ENCODE measurements at regions not wholly inside any gene's neighbourhood (a gene's known extent, or its start where the extent isn't known, plus 50 kb on each side); places are given as distances from the start of the nearest gene placed in this dataset.

GRCh38 chr20:22700367-22700766, 116.0 kb upstream of the FOXA2 start:
- H3K23ac ChIP-seq (ENCODE audit: insufficient read length, low read depth, low read length) = no peak overlapping the region
- H3K56ac ChIP-seq (ENCODE audit: insufficient read length, low read depth, low read length) = no peak overlapping the region
- DNase-seq = no peak
- no peaks in the 10 kb centered on the region for H3K27me3 ChIP-seq (ENCODE audit: insufficient read depth, low read length)
- no peaks in the 10 kb centered on the region for H4K20me1 ChIP-seq (ENCODE audit: control insufficient read depth, insufficient read depth, insufficient read length)
- Mint-ChIP-seq H3K9me3 (peaks cover 4 to 7% of the 10 kb centered on the region in 2 experiments; a peak in 3 of 5 replicates), H3K27ac (no peak overlapping the region; a peak in 1 of 7 replicates), H3K36me3 (ENCODE audit: insufficient read depth in 1 of 3, low read depth in 3 of 3) (0 out of 7 replicates have a peak, but pooled peaks cover 0 to 2% (median 0%) of the 10 kb centered on the region in 3 experiments), H3K27me3 (ENCODE audit: low read depth) (peaks cover 14% of the 10 kb centered on the region), H3K4me3 (no peak overlapping the region), H3K4me1 (no peaks in the 10 kb centered on the region)
- no peak overlapping the region for H4K5ac ChIP-seq (ENCODE audit: insufficient read length, low read depth, low read length)
- H4K8ac ChIP-seq (replicated peaks; ENCODE audit: insufficient read length, low read depth, low read length) = no peak overlapping the region
- TF ChIP-seq CTCF (conservative IDR thresholded peaks at IDR 0.05) = no peak
- H3K9me3 ChIP-seq (ENCODE audit: control insufficient read depth, low read depth, low read length) = no peaks in the 10 kb centered on the region
- H3K23me2 ChIP-seq (ENCODE audit: insufficient read length, low read depth, low read length, poor library complexity, severe bottlenecking) = no peaks in the 10 kb centered on the region
- H3K9ac ChIP-seq (ENCODE audit: extremely low read depth, insufficient read length, low read length) = no peak overlapping the region
- no peaks in the 10 kb centered on the region for H3K79me2 ChIP-seq (ENCODE audit: insufficient read depth, low read length)
- no peak overlapping the region for H2BK15ac ChIP-seq (ENCODE audit: low read depth, low read length)
- no peak overlapping the region for H2BK5ac ChIP-seq (ENCODE audit: insufficient read length, low read length)
- H2BK12ac ChIP-seq (ENCODE audit: insufficient read length, low read depth, low read length) = no peak overlapping the region
- no peak overlapping the region for H3T11ph ChIP-seq (ENCODE audit: low read length)
- H3K14ac ChIP-seq (ENCODE audit: insufficient read depth, low read length) = no peak overlapping the region
- no peak overlapping the region for H2AFZ ChIP-seq (ENCODE audit: low read length)
- H3K4me2 ChIP-seq (ENCODE audit: insufficient read depth, insufficient read length, low read length) = no peak overlapping the region
- no CpG with 5 or more reads among the region's 1 CpG for WGBS (ENCODE audit: extremely low coverage, insufficient read length, low lambda C conversion rate)
- no peaks in the 10 kb centered on the region for H3K79me1 ChIP-seq (ENCODE audit: insufficient read depth, low read depth, low read length, poor library complexity, severe bottlenecking)
- no peak overlapping the region for H3K27ac ChIP-seq (ENCODE audit: insufficient read length, low read depth, low read length)
- no peak overlapping the region for H3K18ac ChIP-seq (ENCODE audit: insufficient read length, low read depth, low read length)
- no peak overlapping the region for H2AK5ac ChIP-seq (ENCODE audit: insufficient read length, low read length)
- H2BK20ac ChIP-seq (ENCODE audit: low read depth, low read length, poor library complexity, severe bottlenecking) = no peak overlapping the region
- no peak overlapping the region for H4K91ac ChIP-seq (ENCODE audit: insufficient read length, low read depth, low read length)
- H3K4ac ChIP-seq (ENCODE audit: low read depth, low read length) = no peak overlapping the region
- no peaks in the 10 kb centered on the region for H3K4me1 ChIP-seq (ENCODE audit: insufficient read depth, low read length)
- no peak overlapping the region for H2BK120ac ChIP-seq (ENCODE audit: low read depth, low read length, poor library complexity, severe bottlenecking)
